ENCODE measurements at regions not wholly inside any gene's neighbourhood (a gene's known extent, or its start where the extent isn't known, plus 50 kb on each side); places are given as distances from the start of the nearest gene placed in this dataset.
"Not testable (repeated sequence)": the region's sequence is repeated elsewhere in the genome, so short reads cannot be mapped to it uniquely, and the experiment has no call there.

DNA sequence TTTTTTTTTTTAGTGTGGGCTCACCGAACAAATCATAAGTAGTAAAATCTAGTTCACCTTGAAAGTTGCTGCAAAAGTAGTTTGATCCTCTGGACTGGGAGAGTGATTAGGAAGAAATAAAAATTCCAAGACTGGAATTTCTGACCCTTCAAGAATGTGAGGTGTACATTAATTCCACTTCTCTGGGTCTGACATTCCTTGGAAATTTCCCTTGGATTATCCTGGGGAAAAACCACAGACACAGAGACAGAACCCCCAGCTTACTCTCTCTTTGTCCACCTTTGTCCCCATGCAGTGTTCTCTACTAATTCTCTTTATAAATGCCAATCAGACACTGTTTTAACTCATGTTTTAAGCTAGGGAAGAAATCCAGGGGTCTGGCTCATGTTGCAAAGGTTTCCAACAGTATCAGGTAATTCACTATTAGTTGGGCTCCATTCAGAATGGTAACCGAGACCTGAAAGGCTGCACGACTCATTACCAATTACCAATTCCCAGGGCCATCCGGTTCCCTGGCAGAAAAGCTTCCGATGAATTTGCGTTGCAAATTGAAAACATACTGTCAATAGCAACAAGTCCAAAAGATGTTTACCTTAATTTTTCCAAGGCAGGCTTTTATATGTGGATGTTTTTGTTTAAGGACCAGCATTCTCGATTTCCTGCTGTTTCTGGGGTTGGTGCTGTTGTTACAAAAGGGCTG is 86.3 kb downstream of the BAMBI start:
- CTCF ChIA-PET: no interaction called here
- no peak for DNase-seq (ENCODE audit: low read depth)
- Histone ChIP-seq H3K27me3 (ENCODE audit: control insufficient read depth, insufficient read depth, low read length) (peaks cover 5% of the 10 kb centered on the region), H3K36me3 (ENCODE audit: control insufficient read depth, insufficient read depth, low read length) (no peaks in the 10 kb centered on the region), H3K4me3 (ENCODE audit: low read depth, low read length) (no peak overlapping the region)
- TF ChIP-seq, protein P1, sequence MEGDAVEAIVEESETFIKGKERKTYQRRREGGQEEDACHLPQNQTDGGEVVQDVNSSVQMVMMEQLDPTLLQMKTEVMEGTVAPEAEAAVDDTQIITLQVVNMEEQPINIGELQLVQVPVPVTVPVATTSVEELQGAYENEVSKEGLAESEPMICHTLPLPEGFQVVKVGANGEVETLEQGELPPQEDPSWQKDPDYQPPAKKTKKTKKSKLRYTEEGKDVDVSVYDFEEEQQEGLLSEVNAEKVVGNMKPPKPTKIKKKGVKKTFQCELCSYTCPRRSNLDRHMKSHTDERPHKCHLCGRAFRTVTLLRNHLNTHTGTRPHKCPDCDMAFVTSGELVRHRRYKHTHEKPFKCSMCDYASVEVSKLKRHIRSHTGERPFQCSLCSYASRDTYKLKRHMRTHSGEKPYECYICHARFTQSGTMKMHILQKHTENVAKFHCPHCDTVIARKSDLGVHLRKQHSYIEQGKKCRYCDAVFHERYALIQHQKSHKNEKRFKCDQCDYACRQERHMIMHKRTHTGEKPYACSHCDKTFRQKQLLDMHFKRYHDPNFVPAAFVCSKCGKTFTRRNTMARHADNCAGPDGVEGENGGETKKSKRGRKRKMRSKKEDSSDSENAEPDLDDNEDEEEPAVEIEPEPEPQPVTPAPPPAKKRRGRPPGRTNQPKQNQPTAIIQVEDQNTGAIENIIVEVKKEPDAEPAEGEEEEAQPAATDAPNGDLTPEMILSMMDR (IDR thresholded peaks at IDR 0.05; ENCODE audit: insufficient read depth, low read depth, low read length): no peak
- POLR2A ChIA-PET: no interaction called here

GRCh38 chr10:28765641-28766040 is 88.3 kb downstream of the BAMBI start:
- H3K27me3 ChIP-seq (ENCODE audit: control insufficient read depth, insufficient read depth, low read length): peaks cover 5% of the 10 kb centered on the region

GRCh38 chr10:28768227-28768626 is 90.9 kb downstream of the BAMBI start:
- H3K36me3 ChIP-seq (ENCODE audit: control insufficient read depth, insufficient read depth, low read length): no peaks in the 10 kb centered on the region
- DNase-seq (ENCODE audit: low read depth): no peak
- ChIA-PET POLR2A (no interaction called here), CTCF (interaction anchor here (1.0 kb wide), 2 partner anchors 14 to 17 kb away, joined by 3 read pairs; no protein-coding TSS in a partner anchor)
- TF ChIP-seq, protein P1 (IDR thresholded peaks at IDR 0.05; ENCODE audit: insufficient read depth, low read depth, low read length): no peak
- H3K4me3 ChIP-seq (ENCODE audit: low read depth, low read length): no peak overlapping the region
- H3K27me3 ChIP-seq (ENCODE audit: control insufficient read depth, insufficient read depth, low read length): peaks cover 4% of the 10 kb centered on the region

More at GRCh38 chr10:28765641-28766040, 88.3 kb downstream of the BAMBI start:
- ChIA-PET CTCF (no interaction called here), POLR2A (no interaction called here)
- TF ChIP-seq, protein P1 (IDR thresholded peaks at IDR 0.05; ENCODE audit: insufficient read depth, low read depth, low read length): no peak
- no peak for DNase-seq (ENCODE audit: low read depth)
- H3K4me3 ChIP-seq (ENCODE audit: low read depth, low read length): no peak overlapping the region
- no peaks in the 10 kb centered on the region for H3K36me3 ChIP-seq (ENCODE audit: control insufficient read depth, insufficient read depth, low read length)

- ChIA-PET CTCF (interaction anchor here (0.8 kb wide), 1 partner anchor 11 kb away, joined by 3 read pairs; no protein-coding TSS in a partner anchor), POLR2A (no interaction called here)
- Histone ChIP-seq H3K4me3 (ENCODE audit: low read depth, low read length) (no peak overlapping the region), H3K36me3 (ENCODE audit: control insufficient read depth, insufficient read depth, low read length) (no peaks in the 10 kb centered on the region), H3K27me3 (ENCODE audit: control insufficient read depth, insufficient read depth, low read length) (peaks cover 1% of the 10 kb centered on the region)
- no peak for DNase-seq (ENCODE audit: low read depth)
- TF ChIP-seq, protein P1 (IDR thresholded peaks at IDR 0.05; ENCODE audit: insufficient read depth, low read depth, low read length): no peak
Observed at GRCh38 chr10:28769091-28769604, 91.8 kb downstream of the BAMBI start.

DNA sequence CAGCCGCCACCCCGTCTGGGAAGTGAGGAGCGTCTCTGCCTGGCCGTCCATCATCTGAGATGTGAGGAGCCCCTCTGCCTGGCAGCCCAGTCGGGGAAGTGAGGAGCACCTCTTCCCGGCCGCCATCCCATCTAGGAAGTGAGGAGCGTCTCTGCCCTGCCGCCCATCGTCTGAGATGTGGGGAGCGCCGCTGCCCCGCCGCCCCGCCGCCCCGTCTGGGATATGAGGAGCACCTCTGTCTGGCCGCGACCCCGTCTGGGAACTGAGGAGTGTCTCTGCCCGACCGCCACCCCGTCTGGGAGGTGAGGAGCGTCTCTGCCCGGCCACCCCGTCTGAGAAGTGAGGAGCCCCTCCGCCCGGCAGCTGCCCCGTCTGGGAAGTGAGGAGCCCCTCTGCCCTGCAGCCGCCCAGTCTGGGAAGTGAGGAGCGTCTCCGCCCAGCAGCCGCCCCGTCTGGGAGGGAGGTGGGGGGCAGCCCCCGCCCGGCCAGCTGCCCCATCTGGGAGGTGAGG is 94.3 kb downstream of the BAMBI start:
- POLR2A ChIA-PET; CTCF ChIA-PET; H3K36me3 ChIP-seq (ENCODE audit: control insufficient read depth, insufficient read depth, low read length); H3K27me3 ChIP-seq (ENCODE audit: control insufficient read depth, insufficient read depth, low read length); DNase-seq (ENCODE audit: low read depth); H3K4me3 ChIP-seq (ENCODE audit: low read depth, low read length): not testable (repeated sequence)

Measured in BJ (cell line).